Upper lobe of right lung (tissue), 1 donor: ENCODE measurements at regions not wholly inside any gene's neighbourhood (a gene's known extent, or its start where the extent isn't known, plus 50 kb on each side); places are given as distances from the start of the nearest gene placed in this dataset.

Source experiments
- ATAC-seq: fragments of 200-7000 bp; cut with Tn5 transposase; one replicate; pipeline ENCODE4 v1.9.1; 2020; ENCODE audit warnings: mild to moderate bottlenecking, moderate library complexity
- DNase-seq: peaks from one replicate; pipeline ENCODE4 v3.0.0-alpha.2; 2020
- H3K27ac ChIP-seq: fragments of 200-600 bp; one replicate; pipeline ENCODE4 v1.8.0; 2022
- H3K27me3 ChIP-seq: fragments of 200-600 bp; one replicate; pipeline ENCODE4 v1.8.0; 2022; ENCODE audit warnings: mild to moderate bottlenecking
- H3K36me3 ChIP-seq: fragments of 200-600 bp; one replicate; pipeline ENCODE4 v1.8.0; 2022
- H3K4me1 ChIP-seq: fragments of 200-600 bp; one replicate; pipeline ENCODE4 v1.8.0; 2022
- H3K4me3 ChIP-seq: fragments of 200-600 bp; one replicate; pipeline ENCODE4 v1.8.0; 2022; ENCODE audit warnings: mild to moderate bottlenecking
- H3K9me3 ChIP-seq: fragments of 200-600 bp; one replicate; pipeline ENCODE4 v1.8.0; 2022
- intact Hi-C: fragments of 100-400 bp; cut with DNase I; formaldehyde crosslinking; loops from one replicate; pipeline ENCODE4 v1.11.0; 2022
- TF ChIP-seq, protein P1 (sequence below): fragments of 200-600 bp; IDR thresholded peaks from one replicate; pipeline ENCODE4 v1.8.0; 2022; ENCODE audit warnings: antibody characterized with exemption
- donor health status: DM: no; HTN: yes; CAD: no; lungs with severe emphysema.

DNA sequence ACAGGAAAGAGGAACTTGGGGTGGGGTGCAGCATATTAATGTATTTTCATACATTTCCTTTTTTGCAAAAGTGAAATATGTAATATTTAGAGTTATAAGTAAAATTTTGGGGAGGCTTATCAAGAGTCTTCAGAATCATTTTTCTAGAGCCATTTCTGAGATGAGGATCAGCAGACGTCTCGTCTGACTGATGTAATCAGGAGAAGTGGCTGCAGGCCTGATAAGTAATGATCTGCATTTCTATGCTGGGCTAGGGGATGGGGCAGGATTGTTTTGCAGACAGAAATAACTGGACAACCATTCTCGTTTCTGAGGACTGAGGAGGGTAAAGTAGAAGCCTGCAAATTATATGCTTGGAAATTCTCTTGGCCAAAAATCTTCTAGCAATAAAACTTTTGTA lies 89.2 kb upstream of the ARGLU1 start:
- no peaks in the 10 kb centered on the region for H3K27me3 ChIP-seq
- DNase-seq (no peak), ATAC-seq (no peak)
- H3K27ac ChIP-seq, result no peak overlapping the region
- no peak overlapping the region for H3K4me3 ChIP-seq
- TF ChIP-seq, protein P1, sequence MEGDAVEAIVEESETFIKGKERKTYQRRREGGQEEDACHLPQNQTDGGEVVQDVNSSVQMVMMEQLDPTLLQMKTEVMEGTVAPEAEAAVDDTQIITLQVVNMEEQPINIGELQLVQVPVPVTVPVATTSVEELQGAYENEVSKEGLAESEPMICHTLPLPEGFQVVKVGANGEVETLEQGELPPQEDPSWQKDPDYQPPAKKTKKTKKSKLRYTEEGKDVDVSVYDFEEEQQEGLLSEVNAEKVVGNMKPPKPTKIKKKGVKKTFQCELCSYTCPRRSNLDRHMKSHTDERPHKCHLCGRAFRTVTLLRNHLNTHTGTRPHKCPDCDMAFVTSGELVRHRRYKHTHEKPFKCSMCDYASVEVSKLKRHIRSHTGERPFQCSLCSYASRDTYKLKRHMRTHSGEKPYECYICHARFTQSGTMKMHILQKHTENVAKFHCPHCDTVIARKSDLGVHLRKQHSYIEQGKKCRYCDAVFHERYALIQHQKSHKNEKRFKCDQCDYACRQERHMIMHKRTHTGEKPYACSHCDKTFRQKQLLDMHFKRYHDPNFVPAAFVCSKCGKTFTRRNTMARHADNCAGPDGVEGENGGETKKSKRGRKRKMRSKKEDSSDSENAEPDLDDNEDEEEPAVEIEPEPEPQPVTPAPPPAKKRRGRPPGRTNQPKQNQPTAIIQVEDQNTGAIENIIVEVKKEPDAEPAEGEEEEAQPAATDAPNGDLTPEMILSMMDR, result no peak
- H3K36me3 ChIP-seq, result no peaks in the 10 kb centered on the region
- H3K9me3 ChIP-seq, result no peaks in the 10 kb centered on the region
- no peaks in the 10 kb centered on the region for H3K4me1 ChIP-seq
- intact Hi-C loops, result no loop called here

- DNase-seq (no peak), ATAC-seq (no peak)
- intact Hi-C loops, result no loop called here
- TF ChIP-seq, protein P1, result no peak
- H3K27me3 ChIP-seq, result no peaks in the 10 kb centered on the region
- H3K36me3 ChIP-seq, result no peaks in the 10 kb centered on the region
- no peaks in the 10 kb centered on the region for H3K9me3 ChIP-seq
- H3K4me3 ChIP-seq, result no peak overlapping the region
- no peak overlapping the region for H3K27ac ChIP-seq
- no peaks in the 10 kb centered on the region for H3K4me1 ChIP-seq
Measured at GRCh38 chr13:106656186-106656585, 88.2 kb upstream of the ARGLU1 start.

DNA sequence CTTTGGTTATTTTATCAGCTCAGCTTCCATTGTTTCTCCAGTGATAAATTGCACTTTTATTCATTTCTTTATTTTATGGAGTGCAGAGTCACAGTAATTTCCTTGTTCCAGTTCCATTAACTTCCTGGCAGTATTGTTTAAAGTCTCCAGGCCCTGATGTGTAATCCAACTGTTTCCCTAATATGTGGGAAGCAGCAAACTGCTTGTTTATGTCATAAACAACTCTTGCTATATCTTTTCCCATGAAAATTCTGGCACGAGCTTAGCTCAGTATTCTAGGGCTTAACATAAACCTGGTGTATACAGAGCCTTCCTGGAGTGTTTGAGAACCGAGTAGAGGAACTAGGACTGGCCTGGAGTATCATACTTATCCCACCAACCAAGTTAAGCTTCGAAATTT lies 83.5 kb upstream of the ARGLU1 start:
- H3K9me3 ChIP-seq, result no peaks in the 10 kb centered on the region
- intact Hi-C loops, result no loop called here
- peak; percentile 43 for ATAC-seq
- H3K36me3 ChIP-seq, result no peaks in the 10 kb centered on the region
- TF ChIP-seq, protein P1, result no peak
- DNase-seq, result no peak
- no peak overlapping the region for H3K4me3 ChIP-seq
- no peak overlapping the region for H3K27ac ChIP-seq
- H3K27me3 ChIP-seq, result no peaks in the 10 kb centered on the region
- no peaks in the 10 kb centered on the region for H3K4me1 ChIP-seq

DNA sequence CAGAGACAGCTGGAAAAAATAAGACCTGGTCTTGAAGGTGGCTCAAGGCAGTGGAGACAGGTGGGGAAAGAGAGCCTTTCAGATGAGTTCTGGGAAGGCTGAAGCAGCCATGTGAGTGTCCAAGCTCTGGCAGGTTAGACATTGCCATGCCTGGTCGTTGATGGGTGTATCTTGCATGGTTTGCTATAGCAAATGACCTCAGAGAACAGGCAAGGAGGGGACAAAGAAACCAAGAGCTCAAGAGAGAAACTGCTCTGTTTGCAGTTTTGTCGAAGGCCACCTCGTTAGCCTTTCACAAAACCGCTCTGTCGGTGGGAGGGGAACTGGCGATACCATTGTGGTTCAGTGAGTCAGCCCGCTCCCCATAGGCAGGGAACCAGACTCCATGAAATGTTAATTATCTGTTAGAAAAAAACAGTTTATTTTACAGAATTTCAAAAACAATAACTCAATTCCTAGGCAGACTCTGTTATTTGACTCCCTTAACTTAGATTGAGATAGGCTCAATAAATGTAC lies 82.8 kb upstream of the ARGLU1 start:
- Histone ChIP-seq H3K4me3 (no peak overlapping the region), H3K9me3 (no peaks in the 10 kb centered on the region), H3K27me3 (no peaks in the 10 kb centered on the region), H3K27ac (peak overlapping the region; percentile 2), H3K36me3 (no peaks in the 10 kb centered on the region), H3K4me1 (no peaks in the 10 kb centered on the region)
- TF ChIP-seq, protein P1, result no peak
- DNase-seq (no peak), ATAC-seq (no peak)
- intact Hi-C loops, result no loop called here

- DNase-seq, result no peak
Measured at GRCh38 chr13:106649495-106649894, 81.6 kb upstream of the ARGLU1 start.

More at GRCh38 chr13:106649495-106649894, 81.6 kb upstream of the ARGLU1 start:
- Histone ChIP-seq H3K9me3 (no peaks in the 10 kb centered on the region), H3K27me3 (no peaks in the 10 kb centered on the region), H3K36me3 (no peaks in the 10 kb centered on the region), H3K4me1 (no peaks in the 10 kb centered on the region), H3K4me3 (no peak overlapping the region), H3K27ac (no peak overlapping the region)
- ATAC-seq, result peak; percentile 58
- TF ChIP-seq, protein P1, result no peak
- intact Hi-C loops, result no loop called here
